OCI-LY7 (cell line): ENCODE measurements at regions not wholly inside any gene's neighbourhood (a gene's known extent, or its start where the extent isn't known, plus 50 kb on each side); places are given as distances from the start of the nearest gene placed in this dataset.

ENCODE experiments used
- EZH2phosphoT487 ChIP-seq: fragments of 200-600 bp; sonication (generic); IDR thresholded peaks from 2 replicates; pipeline ENCODE4 v1.6.1; 2018; ENCODE audit warnings: low read depth, borderline replicate concordance, mild to moderate bottlenecking, mixed run types, antibody characterized with exemption, low read length, moderate library complexity, mixed read lengths
- TF ChIP-seq, protein P1 (sequence below): fragments of 200-600 bp; sonication (generic); conservative IDR thresholded peaks from 2 replicates; pipeline ENCODE4 v1.5.1; 2014; ENCODE audit warnings: mild to moderate bottlenecking, antibody characterized with exemption, low read length, moderate library complexity, mixed read lengths

DNA sequence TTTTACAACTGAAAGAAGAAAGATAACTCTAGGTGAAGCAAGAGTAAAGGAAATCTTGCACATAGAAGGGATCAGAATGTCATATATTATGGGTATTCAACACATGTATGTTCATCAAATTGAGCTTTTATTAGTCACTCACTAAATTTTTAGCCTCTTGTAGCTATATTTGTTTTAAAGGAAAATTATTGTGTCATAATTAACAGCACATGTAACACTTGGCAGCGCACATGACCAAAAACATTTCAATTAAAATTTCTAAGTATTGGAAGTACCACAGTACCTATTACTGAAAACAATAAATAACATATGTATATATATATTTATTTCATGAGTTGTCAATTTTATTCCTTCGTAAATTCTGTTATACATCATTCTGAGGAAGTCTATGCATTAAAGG is 2800.4 kb downstream of the PCDH9 start:
- TF ChIP-seq, protein P1, sequence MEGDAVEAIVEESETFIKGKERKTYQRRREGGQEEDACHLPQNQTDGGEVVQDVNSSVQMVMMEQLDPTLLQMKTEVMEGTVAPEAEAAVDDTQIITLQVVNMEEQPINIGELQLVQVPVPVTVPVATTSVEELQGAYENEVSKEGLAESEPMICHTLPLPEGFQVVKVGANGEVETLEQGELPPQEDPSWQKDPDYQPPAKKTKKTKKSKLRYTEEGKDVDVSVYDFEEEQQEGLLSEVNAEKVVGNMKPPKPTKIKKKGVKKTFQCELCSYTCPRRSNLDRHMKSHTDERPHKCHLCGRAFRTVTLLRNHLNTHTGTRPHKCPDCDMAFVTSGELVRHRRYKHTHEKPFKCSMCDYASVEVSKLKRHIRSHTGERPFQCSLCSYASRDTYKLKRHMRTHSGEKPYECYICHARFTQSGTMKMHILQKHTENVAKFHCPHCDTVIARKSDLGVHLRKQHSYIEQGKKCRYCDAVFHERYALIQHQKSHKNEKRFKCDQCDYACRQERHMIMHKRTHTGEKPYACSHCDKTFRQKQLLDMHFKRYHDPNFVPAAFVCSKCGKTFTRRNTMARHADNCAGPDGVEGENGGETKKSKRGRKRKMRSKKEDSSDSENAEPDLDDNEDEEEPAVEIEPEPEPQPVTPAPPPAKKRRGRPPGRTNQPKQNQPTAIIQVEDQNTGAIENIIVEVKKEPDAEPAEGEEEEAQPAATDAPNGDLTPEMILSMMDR = no peak
- no peak for TF ChIP-seq EZH2phosphoT487
